NOMO-1 treated with dmso at 0.1 percent for 144 hours (cell line): ENCODE measurements at regions not wholly inside any gene's neighbourhood (a gene's known extent, or its start where the extent isn't known, plus 50 kb on each side); places are given as distances from the start of the nearest gene placed in this dataset.
"Not testable (repeated sequence)": the region's sequence is repeated elsewhere in the genome, so short reads cannot be mapped to it uniquely, and the experiment has no call there.

Source experiments
- DNase-seq: peaks from one replicate; lab custom pipeline; 2025; ENCODE audit not compliant: unreplicated experiment; lab: John Stamatoyannopoulos, UW

DNA sequence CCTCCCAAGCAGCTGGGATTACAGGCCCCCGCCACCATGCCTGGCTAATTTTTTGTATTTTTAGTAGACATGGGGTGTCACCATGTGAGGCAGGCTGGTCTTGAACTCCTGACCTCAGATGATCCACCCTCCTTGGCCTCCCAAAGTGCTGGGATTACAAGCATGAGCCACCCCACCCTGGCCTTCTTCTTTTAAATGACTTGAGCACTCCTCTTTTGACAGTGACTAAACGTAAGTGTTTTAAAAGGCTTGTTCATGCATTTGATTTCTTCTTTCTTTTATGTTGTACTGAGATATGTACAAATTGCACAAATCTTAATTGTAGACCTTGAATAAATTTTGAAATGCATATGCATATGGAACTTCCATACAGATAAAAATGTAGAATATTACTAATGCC lies 337.9 kb downstream of the CETN3 start:
- no peak for DNase-seq

DNA sequence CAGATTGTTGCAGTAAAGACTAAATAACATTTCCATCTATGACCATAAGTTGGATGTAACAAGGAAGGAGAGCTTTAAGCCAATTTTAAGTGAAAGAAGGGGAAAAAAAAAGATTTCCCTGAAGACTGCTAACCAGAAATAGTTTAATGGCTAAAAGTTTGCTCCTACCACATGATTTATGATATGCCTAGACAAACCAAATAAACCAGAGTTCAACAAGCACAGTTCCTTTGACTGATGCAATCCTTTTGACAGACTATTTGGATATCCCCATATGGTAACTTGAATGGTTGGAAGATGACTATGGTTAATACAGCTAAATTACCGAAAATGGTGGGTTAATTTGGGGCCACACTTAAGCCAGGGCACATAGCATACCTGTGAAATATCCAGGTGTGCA lies 338.5 kb downstream of the CETN3 start:
- no peak for DNase-seq

DNA sequence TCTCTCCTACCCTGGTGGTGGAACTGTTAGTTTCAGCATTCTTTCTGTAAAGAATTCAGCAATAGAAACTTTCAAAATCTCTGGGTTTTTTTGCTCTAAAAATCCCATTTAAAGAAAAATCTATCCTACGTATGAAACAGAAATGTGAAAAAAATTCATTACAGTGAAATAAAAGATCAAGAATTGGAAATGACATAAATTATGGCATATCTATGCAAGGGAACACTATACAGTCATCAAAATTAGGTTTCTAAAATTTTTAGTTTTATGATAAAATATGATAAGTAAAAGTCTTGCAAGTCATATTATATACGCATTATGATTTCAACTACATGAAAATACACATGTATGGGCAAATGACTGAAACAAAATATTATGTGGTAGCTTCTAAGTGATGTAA lies 342.6 kb downstream of the CETN3 start:
- DNase-seq = no peak

DNA sequence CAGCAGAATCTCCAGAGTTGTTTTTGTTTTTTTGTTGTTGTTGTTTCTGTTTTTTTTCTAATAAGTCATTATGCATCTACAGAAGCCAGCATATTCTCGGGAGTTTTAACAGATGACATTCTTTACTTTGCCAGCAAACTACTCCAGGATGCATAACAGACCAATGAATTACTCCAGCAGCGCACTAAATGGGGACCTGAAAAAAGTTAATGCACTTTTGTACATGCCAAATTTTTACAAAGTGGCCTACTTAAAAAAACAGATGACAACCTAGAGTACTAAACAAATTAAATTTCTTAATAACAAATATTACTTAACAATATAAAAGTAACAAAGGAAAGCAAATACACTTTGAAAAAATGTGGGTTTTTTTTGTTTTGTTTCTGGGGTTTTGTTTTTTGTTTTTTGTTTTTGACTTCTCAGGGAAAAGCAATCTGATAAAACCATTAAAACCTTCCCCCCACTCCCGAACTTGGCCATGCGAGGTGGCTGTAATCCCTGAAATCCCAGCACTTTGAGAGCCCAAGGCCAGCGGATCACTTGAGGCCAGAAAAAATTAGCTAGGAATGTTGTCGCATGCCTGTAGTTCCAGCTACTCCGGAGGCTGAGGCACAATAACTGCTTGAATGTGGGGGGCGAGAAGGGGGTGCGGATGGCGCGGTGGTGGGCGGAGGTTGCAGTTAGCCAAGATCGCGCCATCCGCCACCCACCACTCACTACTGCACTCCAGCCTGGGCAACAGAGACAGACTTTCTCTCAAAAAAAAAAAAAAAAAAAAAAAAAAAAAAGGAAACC lies 352.4 kb downstream of the CETN3 start:
- no peak for DNase-seq

DNA sequence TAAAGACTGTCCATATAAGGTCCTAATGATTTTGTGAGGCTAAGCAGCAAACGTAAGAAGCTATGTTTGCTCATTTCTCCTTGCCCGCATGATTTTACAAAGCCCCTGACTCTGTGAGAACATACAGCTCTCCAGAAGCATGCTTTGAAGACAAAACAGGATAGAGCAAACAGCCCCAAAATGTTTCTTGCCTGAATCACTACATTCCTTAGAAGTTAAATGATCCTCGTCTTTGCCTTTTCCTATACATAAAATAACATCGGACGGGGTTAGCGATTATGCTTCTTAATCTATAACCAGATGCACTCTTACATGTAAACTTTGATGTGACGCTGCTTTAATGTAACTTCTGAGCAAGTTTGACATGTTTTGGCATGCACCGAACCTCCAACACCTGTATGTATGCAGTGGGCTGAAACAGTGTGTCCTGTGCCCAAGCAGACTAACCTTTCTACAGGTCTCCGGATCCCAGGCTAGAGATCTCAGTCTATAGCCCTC lies 353.7 kb downstream of the CETN3 start:
- DNase-seq = no peak

DNA sequence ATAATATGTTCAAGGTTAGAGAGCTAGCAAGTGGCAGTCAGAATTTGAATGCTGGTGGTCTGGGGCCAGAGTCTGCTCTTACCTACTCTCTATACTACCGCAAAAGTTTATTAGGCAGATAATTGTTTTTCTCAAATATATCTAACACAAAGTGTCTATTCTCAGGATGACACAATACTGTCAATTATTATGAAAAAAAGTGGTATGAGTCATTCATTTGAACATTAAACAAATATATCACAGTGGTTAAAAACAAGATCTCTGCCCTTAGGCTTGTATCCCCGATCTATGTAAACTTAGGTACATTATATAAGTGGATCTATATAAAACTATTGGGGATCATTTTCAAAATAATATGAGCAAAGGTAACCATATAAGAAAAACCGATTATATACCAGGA lies 354.9 kb downstream of the CETN3 start:
- no peak for DNase-seq

DNA sequence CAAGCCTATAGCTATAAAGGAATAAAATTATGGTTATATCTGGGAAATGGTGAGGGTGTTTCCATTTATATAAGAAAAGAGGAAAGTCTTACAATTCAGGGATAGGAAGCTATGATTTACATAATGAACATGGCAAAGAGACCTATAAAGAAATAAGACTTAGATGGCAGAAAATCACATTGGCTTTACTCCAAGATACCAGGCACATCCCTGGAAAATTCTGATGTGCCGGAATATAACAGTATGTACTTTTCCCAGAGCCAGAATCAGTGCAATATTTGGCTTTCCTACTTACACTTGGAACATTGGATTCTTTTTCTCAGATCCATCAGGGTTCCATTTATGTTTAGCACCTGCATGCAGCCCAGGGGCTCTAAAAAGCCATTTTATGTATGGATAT lies 357.8 kb downstream of the CETN3 start:
- DNase-seq = no peak

DNA sequence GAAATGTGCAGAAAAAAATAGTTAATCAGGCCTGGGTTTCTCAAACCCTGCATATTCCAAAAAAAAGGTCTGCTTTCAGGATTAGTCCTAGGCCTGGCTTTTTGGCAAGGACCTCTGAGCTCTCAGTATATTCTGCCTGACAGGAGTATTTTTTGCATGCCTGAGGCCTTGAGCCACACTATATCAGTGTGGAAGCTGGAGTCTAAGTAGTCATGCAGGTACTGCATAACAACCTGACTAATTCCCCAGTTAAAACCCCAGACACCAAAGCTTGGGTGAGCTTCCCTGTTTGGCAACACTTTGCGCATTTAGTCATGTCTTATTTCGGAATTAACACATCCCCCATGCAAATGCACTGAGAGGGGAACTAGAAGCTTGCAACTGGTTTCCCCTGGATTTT lies 359.5 kb downstream of the CETN3 start:
- DNase-seq = no peak

DNA sequence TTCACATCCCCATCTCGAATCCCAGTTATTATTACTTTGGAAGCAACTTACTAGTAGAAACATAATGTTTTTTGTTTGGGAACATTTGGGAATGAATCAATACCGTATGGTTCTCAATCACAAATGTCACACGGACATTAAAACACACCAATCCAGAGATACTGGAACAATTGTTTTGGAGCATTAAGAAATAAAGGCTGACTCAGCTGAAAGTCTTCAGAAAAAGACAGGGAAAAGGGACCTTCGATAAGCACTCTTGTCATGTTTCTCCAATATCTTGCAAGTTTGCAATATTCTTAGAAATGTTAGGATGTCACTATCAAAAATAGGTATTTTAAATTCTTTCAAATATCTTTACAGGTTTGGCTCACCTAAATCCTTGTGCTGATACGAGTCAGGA lies 362.4 kb downstream of the CETN3 start:
- no peak for DNase-seq

DNA sequence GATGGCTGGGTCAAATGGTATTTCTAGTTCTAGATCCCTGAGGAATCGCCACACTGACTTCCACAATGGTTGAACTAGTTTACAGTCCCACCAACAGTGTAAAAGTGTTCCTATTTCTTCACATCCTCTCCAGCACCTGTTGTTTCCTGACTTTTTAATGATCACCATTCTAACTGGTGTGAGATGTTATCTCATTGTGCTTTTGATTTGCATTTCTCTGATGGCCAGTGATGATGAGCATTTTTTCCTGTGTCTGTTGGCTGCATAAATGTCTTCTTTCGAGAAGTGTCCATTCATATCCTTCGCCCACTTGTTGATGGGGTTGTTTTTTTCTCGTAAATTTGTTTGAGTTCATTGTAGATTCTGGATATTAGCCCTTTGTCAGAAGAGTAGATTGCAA lies 369.5 kb downstream of the CETN3 start:
- not testable (repeated sequence) for DNase-seq

DNA sequence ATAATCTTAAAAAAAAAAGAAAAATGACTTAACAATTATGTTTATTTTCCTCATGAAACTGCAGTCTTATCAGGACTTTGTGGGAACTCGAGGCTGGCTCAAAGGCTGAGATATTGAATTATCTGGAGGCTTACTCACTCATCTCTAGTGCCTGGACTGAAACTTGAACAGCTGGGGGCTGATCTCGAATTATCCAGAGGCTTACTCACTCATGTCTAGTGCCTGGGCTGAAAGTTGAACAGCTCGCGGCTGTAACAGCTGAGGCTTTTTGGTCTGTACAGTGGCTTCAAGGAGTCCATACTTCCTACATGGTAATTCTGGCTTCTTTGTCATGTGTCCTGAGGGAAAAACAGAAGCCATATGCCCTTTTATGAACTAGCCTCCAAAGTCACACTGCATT lies 371.9 kb downstream of the CETN3 start:
- no peak for DNase-seq

DNA sequence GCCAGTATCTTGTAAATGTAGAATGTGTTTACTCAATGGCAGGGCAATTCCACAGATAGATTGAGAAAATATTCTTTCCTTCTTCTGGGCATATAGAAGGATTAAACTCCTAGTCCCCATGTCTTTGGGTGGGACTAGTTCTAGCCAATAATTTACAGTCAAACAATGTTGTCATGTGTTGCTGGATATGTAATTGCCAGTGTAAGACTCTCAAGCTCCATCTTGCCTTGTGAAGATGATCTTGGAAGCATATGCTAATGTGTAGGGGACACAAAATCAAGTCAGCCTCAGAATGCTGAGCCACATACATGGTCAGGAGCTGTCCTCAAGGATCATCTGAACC lies 386.9 kb downstream of the CETN3 start:
- no peak for DNase-seq

DNA sequence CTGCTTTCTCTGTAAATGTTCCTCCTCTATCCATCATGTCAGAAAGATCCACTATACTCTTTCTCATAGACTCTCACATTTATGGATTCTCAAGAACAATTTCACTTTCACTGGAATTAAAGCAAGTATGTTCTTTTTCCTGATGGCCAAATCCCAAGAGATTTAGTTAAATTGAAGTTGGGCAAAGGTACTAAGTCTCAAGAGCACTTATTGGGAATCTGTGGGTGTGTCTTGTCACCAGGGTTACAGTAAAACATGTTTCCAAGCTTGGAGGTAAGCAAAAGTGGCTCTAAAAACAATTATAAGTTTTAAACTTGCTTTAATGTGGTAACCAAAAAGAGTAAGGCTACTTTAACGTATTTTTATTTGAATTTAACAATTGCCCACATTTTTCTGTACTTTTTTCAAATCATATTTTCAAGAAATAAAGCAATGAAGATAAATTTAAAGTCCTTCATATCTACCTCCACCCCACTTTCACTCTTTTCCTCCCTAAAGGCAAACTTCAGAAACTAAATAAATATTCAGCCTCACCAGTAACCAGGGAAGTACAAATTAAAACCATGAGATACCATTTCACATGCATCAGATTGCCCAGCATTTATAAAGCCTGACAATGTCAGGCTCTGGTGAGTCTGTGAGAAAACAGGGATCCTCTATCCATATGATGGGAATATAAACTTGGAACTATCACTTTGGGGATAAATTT lies 387.4 kb downstream of the CETN3 start:
- no peak for DNase-seq

DNA sequence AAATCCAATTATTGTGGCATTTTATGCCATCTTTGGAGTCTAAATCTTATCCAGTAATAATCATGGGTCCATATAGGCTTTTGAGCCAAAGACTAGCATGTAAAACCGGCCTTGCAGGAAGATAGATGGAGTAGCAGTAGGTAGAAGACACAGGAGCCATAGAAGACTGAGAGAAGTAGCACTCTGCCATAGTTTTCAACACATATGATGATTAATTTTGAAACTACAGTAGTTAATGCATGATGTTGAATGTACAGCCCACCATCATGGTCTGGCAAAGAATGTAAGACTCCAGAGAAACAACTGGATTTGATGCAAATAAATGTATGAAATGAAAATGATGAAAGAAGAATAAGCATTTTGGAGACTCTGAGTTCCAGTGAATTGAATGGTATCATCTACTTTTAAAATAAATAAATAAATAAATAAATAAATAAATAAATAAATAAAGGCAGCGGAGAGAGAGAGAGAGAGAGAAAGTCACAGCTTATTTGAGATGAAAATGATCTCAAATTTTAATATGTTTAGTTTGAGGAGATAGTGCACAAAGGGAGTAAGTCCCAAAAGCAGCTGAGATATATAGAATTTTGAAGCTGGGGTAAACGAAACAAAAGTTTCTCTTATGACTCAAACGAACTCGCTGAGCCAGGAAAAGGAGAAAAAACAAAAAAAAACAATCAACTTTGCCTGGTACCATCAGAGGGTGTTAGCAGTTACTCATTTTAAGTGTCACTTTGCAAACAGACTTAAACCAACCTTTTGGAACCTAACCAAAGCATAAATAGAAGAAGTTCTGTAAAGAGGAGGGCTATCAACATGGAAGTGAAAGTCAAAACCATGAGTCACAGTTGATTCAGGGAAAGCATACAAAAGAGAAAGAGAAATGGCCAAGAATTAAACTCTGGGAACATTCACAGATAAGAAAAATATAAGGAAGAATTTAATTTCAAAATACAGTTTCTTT lies 388.7 kb downstream of the CETN3 start:
- DNase-seq = peak; percentile 61

DNA sequence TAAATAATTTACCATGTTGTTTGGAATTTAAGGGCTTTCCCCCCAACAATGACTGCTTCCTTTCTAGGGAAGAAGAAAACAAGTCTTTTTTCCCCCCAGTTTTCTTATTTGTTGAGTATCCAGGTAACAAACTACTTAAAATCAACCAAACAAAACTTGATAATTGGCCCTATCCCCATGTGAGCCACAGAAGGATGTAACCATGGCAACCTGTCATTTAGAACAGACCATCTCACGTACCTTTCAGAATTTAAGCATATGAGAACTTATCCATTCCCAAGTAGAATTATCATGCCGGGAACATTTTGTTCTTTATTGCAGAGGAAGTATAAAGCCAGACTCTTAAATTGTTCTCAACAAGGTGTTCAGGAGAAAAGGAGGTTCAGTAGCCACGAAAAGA lies 392.3 kb downstream of the CETN3 start:
- no peak for DNase-seq

DNA sequence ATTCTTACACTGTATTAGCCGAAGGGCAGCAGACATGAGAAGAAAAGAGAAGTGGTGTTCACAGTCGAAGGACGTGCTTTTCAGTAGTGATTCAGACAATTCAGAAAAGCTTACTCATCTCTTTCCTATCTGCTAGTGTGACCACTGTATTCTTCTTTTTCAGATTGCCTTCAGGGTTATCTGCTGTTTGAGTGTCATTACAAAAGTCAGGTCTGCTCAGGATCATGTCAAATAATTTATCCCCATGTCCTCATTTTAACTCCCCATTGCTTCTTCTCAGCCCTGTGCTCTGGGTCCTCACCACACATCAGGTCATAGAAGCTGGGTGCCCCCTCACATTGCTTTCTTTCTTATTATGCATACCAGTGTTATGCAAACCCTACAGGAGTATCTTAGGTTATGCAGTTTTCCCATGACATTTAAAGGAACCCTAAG lies 394.0 kb downstream of the CETN3 start:
- DNase-seq = no peak

DNA sequence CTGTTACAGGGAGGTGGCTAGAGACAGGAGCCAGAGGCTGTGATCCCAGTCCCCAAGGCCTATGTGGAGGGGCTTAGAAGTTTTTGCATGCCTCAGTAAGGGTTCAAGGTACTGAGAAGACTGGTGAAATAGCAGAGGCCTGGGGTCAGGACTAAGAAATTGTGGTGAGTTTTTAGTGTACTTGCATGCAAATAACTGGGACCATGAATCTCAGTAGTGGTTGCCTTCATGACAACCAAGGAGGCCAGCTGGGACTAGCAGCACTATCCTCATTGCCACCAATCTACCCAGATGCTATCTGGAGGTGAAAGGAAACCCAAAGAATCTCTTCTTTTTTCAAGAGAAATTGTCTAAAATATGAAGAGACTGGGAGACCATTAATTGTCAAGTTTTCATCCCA lies 395.1 kb downstream of the CETN3 start:
- DNase-seq = no peak

DNA sequence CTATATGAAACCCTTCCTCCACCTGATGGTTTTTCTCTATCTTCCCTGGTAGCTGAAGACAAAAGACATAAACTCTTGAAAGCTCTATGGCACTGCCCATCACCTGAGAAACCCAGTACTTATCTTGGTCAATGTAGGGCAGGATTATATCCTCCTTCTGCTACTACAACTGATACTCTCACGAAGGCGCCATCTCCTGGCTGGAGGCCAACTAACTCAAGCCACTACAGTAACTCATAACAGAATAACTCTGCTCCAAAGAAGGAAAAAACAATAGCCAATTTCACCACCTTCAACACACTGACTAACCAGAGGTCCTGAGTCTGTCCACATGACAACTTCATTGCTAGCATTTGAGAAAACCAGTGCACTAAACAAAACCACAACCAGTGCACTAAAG lies 409.2 kb downstream of the CETN3 start:
- DNase-seq = no peak

DNA sequence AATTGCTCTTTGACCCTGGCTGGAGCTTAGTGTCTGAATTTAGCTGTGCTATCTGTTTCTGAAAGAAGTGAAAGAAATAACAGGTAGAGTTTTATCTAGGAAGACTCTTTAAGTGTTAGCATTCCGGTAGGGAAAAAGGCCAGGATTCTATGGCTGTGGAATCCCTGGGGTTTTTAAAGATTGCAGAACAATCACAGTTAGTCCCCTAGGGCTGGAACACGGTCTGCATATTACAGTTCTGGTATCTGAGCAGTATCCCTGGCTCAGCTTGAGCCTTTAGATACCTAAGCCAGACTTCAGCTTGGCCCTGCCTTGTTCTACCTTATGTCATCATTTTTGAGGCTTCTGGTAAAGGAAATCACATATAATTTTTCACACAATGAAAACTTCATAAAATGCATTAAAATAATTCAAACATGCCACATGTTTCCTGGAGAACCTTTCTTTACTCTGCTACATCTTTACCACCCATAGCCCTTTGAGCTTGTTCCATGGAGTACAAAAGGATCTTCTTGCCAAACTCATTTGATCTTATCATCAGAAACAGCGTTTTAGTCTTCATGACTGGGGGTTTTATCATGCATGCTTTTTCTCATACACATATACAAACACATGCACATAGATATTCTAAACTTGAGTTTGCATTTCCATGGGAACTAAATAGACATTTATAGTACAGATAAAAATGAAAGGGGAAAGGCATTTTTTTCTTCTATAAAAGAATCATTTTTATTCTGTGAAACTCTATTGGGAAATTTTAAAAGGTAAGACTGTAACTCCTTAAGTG lies 410.8 kb downstream of the CETN3 start:
- no peak for DNase-seq

DNA sequence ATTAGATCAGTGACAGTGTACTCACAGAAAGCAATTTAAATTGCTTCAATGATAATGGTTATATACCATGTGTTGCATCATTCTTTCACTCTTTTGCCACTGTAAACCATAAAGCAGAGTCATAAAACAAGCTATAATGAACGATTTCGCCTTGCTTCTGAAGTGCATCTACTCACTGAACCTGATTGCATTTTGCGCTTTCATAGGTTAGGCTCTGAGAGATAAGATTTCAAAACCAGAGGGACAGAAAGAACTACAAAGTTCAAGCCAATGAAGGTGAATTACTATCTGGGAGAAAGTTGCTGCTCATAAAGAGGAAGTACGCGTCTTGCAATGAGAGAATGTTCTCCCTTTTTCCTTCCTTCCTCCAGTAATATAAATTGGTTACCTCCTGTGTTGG lies 412.7 kb downstream of the CETN3 start:
- DNase-seq = no peak

DNA sequence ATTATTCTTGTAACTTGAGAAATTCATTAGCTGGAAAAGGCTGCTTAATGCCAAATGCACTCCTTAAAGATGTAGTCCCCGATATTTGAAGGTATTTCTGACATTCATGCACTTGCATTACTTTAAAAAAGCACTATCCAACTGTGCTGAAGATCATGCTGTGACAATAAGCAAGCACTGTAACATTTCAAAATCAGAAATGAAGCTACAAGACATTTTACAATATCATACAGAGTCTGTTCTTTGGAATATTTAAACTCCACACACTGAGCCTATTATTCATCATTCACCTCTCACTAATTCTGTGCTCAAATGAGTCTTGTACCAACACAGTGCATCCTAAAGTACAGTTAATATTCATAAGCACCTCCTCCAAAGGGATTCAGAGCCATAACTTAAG lies 413.2 kb downstream of the CETN3 start:
- no peak for DNase-seq
